Natural killer cell treated with Interleukin-12 subunit alpha and Interleukin-12 subunit beta and Interleukin-15 and Interleukin-18, amount 100 ng/mL, for 72 hours (primary cell): ENCODE measurements at regions not wholly inside any gene's neighbourhood (a gene's known extent, or its start where the extent isn't known, plus 50 kb on each side); places are given as distances from the start of the nearest gene placed in this dataset.

Source experiments
- ATAC-seq, 2 donors: fragments of 150-1000 bp; cut with Tn5 transposase in 1 of 2; sonication (Bioruptor Pico), chemical (Tn5 transposase) in 1 of 2; 2 replicates each; pipeline ENCODE4 v1.10.0; 2021
- DNase-seq: peaks from one replicate; pipeline ENCODE4 v3.0.0; 2022; ENCODE audit warnings: low spot score
- H3K27ac Mint-ChIP-seq, 2 donors: 1 replicate in 1 of 2; 2 replicates in 1 of 2; pipeline ENCODE4 v1.8.0; 2022; ENCODE audit warnings: mixed read lengths in 2 of 2, mild to moderate bottlenecking in 1 of 2, moderate library complexity in 1 of 2
- H3K27me3 Mint-ChIP-seq, 2 donors: 1 replicate in 1 of 2; 2 replicates in 1 of 2; pipeline ENCODE4 v1.8.0; 2022; ENCODE audit warnings: mixed read lengths in 2 of 2
- H3K36me3 Mint-ChIP-seq: one replicate; pipeline ENCODE4 v1.8.0; 2022; ENCODE audit warnings: mixed read lengths
- H3K4me1 Mint-ChIP-seq, 2 donors: 1 replicate in 1 of 2; 2 replicates in 1 of 2; pipeline ENCODE4 v1.8.0; 2022; ENCODE audit warnings: low read depth in 2 of 2, mixed read lengths in 2 of 2, mild to moderate bottlenecking in 1 of 2
- H3K4me3 Mint-ChIP-seq: one replicate; pipeline ENCODE4 v1.8.0; 2022; ENCODE audit warnings: mixed read lengths
- H3K9me3 Mint-ChIP-seq: 2 replicates; pipeline ENCODE4 v1.8.0; 2022; ENCODE audit warnings: mixed read lengths

- H3K36me3 Mint-ChIP-seq = no peaks in the 10 kb centered on the region
- peaks cover 1% of the 10 kb centered on the region for H3K9me3 Mint-ChIP-seq
- H3K27ac Mint-ChIP-seq = peak overlapping the region; percentile 49 to 81
- peak overlapping the region; percentile 61 for H3K4me3 Mint-ChIP-seq
- ATAC-seq (no peak), DNase-seq (no peak)
- H3K27me3 Mint-ChIP-seq = peaks cover 0 to 1% of the 10 kb centered on the region in 2 donors
- peaks cover 38% of the 10 kb centered on the region in 2 donors for H3K4me1 Mint-ChIP-seq
Measured at GRCh38 chr12:89951694-89952060, 243.0 kb upstream of the ATP2B1 start.

GRCh38 chr12:89951050-89951693, 242.5 kb upstream of the ATP2B1 start:
- no peak for DNase-seq
- Mint-ChIP-seq H3K4me3 (peak overlapping the region; percentile 61), H3K27ac (peak overlapping the region; percentile 49 to 81), H3K4me1 (peaks cover 38 to 39% of the 10 kb centered on the region in 2 donors), H3K27me3 (no peaks in the 10 kb centered on the region), H3K36me3 (no peaks in the 10 kb centered on the region), H3K9me3 (no peaks in the 10 kb centered on the region)
- peak in 1 of 2 donors; percentile 45 for ATAC-seq

GRCh38 chr12:89950421-89950820, 241.8 kb upstream of the ATP2B1 start:
- Mint-ChIP-seq H3K9me3 (no peaks in the 10 kb centered on the region), H3K36me3 (no peaks in the 10 kb centered on the region), H3K4me3 (peak overlapping the region; percentile 61), H3K27ac (peak overlapping the region; percentile 49 to 81), H3K27me3 (no peaks in the 10 kb centered on the region), H3K4me1 (peaks cover 42 to 43% of the 10 kb centered on the region in 2 donors)
- DNase-seq (no peak), ATAC-seq (peak in 1 of 2 donors; percentile 44)

GRCh38 chr12:89949457-89950195, 241.0 kb upstream of the ATP2B1 start:
- peak; percentile 83 for DNase-seq
- Mint-ChIP-seq H3K4me1 (peaks cover 42 to 43% of the 10 kb centered on the region in 2 donors), H3K36me3 (no peaks in the 10 kb centered on the region), H3K27me3 (no peaks in the 10 kb centered on the region), H3K9me3 (no peaks in the 10 kb centered on the region), H3K4me3 (peak overlapping the region; percentile 61), H3K27ac (peak overlapping the region; percentile 49 to 81)
- peak; percentile 92 to 95 for ATAC-seq

- DNase-seq (no peak), ATAC-seq (no peak)
- H3K36me3 Mint-ChIP-seq = no peaks in the 10 kb centered on the region
- no peaks in the 10 kb centered on the region for H3K9me3 Mint-ChIP-seq
- H3K27me3 Mint-ChIP-seq = no peaks in the 10 kb centered on the region
- H3K4me1 Mint-ChIP-seq = peaks cover 43 to 45% of the 10 kb centered on the region in 2 donors
- H3K27ac Mint-ChIP-seq = peak overlapping the region; percentile 49 to 81
- peak overlapping the region; percentile 23 for H3K4me3 Mint-ChIP-seq
Measured at GRCh38 chr12:89948271-89949175, 239.9 kb upstream of the ATP2B1 start.

- Mint-ChIP-seq H3K9me3 (no peaks in the 10 kb centered on the region), H3K4me1 (peaks cover 48 to 49% of the 10 kb centered on the region in 2 donors), H3K4me3 (peak overlapping the region; percentile 23), H3K36me3 (no peaks in the 10 kb centered on the region), H3K27ac (peak overlapping the region; percentile 49 to 81), H3K27me3 (no peaks in the 10 kb centered on the region)
- ATAC-seq (peak; percentile 52 to 70), DNase-seq (no peak)
Measured at GRCh38 chr12:89947437-89948270, 239.0 kb upstream of the ATP2B1 start.

- Mint-ChIP-seq H3K9me3 (no peaks in the 10 kb centered on the region), H3K27me3 (no peaks in the 10 kb centered on the region), H3K27ac (peak overlapping the region; percentile 49 to 81), H3K36me3 (peaks cover 1% of the 10 kb centered on the region), H3K4me3 (no peak overlapping the region), H3K4me1 (peaks cover 50 to 56% of the 10 kb centered on the region in 2 donors)
- ATAC-seq (no peak), DNase-seq (no peak)
Measured at GRCh38 chr12:89946518-89947135, 238.0 kb upstream of the ATP2B1 start.

- DNase-seq = no peak
- no peak for ATAC-seq
- Mint-ChIP-seq H3K27me3 (no peaks in the 10 kb centered on the region), H3K9me3 (no peaks in the 10 kb centered on the region), H3K27ac (peak overlapping the region; percentile 19 to 81), H3K4me1 (peaks cover 39 to 43% of the 10 kb centered on the region in 2 donors), H3K36me3 (peaks cover 5% of the 10 kb centered on the region), H3K4me3 (no peak overlapping the region)
Measured at GRCh38 chr12:89945123-89945522, 236.5 kb upstream of the ATP2B1 start.

- no peak overlapping the region for H3K4me3 Mint-ChIP-seq
Measured at GRCh38 chr12:89943463-89943862, 234.8 kb upstream of the ATP2B1 start.

GRCh38 chr12:89941436-89941835, 232.8 kb upstream of the ATP2B1 start:
- H3K4me3 Mint-ChIP-seq = no peak overlapping the region
- DNase-seq = no peak
- H3K9me3 Mint-ChIP-seq = no peaks in the 10 kb centered on the region
- H3K27ac Mint-ChIP-seq = no peak overlapping the region
- no peaks in the 10 kb centered on the region for H3K27me3 Mint-ChIP-seq
- H3K36me3 Mint-ChIP-seq = peaks cover 5% of the 10 kb centered on the region
- no peak for ATAC-seq
- peaks cover 17 to 24% of the 10 kb centered on the region in 2 donors for H3K4me1 Mint-ChIP-seq

More at GRCh38 chr12:89943463-89943862, 234.8 kb upstream of the ATP2B1 start:
- H3K36me3 Mint-ChIP-seq = peaks cover 5% of the 10 kb centered on the region
- no peak for DNase-seq
- peak overlapping the region; percentile 28 to 63 for H3K27ac Mint-ChIP-seq
- peaks cover 31 to 33% of the 10 kb centered on the region in 2 donors for H3K4me1 Mint-ChIP-seq
- H3K27me3 Mint-ChIP-seq = no peaks in the 10 kb centered on the region
- H3K9me3 Mint-ChIP-seq = no peaks in the 10 kb centered on the region
- peak in 1 of 2 donors; percentile 51 for ATAC-seq

- H3K27me3 Mint-ChIP-seq = no peaks in the 10 kb centered on the region
- DNase-seq (no peak), ATAC-seq (no peak)
- no peak overlapping the region for H3K4me3 Mint-ChIP-seq
- H3K9me3 Mint-ChIP-seq = no peaks in the 10 kb centered on the region
- H3K36me3 Mint-ChIP-seq = peaks cover 6% of the 10 kb centered on the region
- H3K27ac Mint-ChIP-seq = peak overlapping the region in 1 of 2 donors; percentile 13
- H3K4me1 Mint-ChIP-seq = peaks cover 23 to 30% of the 10 kb centered on the region in 2 donors
Measured at GRCh38 chr12:89939522-89940215, 231.0 kb upstream of the ATP2B1 start.

- H3K9me3 Mint-ChIP-seq = no peaks in the 10 kb centered on the region
Measured at GRCh38 chr12:89936631-89937030, 228.0 kb upstream of the ATP2B1 start.

More at GRCh38 chr12:89936631-89937030, 228.0 kb upstream of the ATP2B1 start:
- H3K27me3 Mint-ChIP-seq = no peaks in the 10 kb centered on the region
- DNase-seq (no peak), ATAC-seq (no peak)
- H3K36me3 Mint-ChIP-seq = peaks cover 8% of the 10 kb centered on the region
- H3K4me1 Mint-ChIP-seq = peaks cover 20 to 23% of the 10 kb centered on the region in 2 donors
- H3K4me3 Mint-ChIP-seq = peak overlapping the region; percentile 8
- peak overlapping the region; percentile 36 to 77 for H3K27ac Mint-ChIP-seq
